GM21529 (cell line): ENCODE measurements at regions not wholly inside any gene's neighbourhood (a gene's known extent, or its start where the extent isn't known, plus 50 kb on each side); places are given as distances from the start of the nearest gene placed in this dataset.

Source experiments
- ATAC-seq: cut with Tn5 transposase; IDR thresholded peaks from one replicate; pipeline ENCODE4 v1.9.1; 2021; ENCODE audit not compliant: unreplicated experiment

- ATAC-seq = no peak
These were observed 156.7 kb downstream of the HAPSTR1 start for GRCh38 chr16:9248162-9248561.

GRCh38 chr16:9249534-9249933 lies 158.1 kb downstream of the HAPSTR1 start:
- no peak for ATAC-seq

DNA sequence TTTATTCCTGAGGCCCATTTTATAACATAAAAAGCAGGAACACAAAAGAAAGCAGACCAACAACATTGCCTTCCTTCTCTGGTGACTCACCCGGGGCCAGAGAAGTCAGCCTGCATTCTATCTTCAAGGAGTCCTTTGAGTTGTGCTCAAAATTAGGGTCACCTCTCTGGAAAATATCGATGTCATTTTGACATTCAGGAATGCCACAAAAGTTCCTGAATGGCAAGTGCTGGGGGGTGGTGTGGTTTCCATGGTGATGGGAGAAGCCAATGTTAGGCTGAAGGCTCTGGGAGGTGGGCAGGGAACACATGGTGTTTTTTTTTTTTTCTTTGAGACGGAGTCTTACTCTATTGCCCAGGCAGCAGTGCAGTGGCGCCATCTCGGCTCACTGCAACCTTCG lies 159.6 kb downstream of the HAPSTR1 start:
- no peak for ATAC-seq

GRCh38 chr16:9254863-9255262 lies 163.4 kb downstream of the HAPSTR1 start:
- no peak for ATAC-seq

DNA sequence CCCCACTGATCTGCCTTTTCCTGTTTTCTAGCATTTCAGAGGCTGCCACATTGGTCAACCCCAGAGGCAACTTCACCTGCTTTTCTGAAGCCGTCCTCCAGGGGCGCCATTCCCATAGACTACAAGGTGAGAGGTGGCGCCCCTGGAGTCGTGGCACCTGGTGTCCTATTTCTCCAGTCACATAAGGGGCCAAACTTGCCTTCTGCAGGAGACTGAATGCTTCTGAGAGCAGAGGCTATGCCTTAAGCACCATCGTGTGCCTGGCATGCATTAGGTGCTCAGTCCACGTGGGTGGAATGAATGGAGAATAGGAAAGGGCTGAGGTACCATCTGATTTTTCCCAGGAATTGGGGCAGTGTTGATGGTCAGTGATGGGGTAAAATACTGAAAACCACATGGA lies 164.8 kb downstream of the HAPSTR1 start:
- no peak for ATAC-seq

DNA sequence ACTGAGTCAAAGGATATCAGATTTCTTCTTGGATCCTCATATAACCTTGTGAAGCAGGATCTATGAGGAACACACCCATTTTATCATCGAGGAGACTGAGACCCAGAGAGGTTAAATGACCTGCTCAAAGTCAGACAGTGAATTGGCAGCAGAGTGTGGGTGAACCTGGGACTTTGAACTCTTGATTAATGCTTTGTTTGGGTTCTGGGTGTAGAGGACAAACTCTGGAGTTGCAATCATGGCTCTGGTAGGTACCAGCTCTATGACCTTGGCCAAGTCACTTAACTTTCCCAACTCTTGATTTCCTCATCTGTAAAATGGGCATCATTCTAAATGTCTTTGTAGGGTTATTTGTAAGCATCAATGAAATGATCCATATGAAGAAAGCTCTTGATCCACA lies 166.4 kb downstream of the HAPSTR1 start:
- ATAC-seq = no peak

DNA sequence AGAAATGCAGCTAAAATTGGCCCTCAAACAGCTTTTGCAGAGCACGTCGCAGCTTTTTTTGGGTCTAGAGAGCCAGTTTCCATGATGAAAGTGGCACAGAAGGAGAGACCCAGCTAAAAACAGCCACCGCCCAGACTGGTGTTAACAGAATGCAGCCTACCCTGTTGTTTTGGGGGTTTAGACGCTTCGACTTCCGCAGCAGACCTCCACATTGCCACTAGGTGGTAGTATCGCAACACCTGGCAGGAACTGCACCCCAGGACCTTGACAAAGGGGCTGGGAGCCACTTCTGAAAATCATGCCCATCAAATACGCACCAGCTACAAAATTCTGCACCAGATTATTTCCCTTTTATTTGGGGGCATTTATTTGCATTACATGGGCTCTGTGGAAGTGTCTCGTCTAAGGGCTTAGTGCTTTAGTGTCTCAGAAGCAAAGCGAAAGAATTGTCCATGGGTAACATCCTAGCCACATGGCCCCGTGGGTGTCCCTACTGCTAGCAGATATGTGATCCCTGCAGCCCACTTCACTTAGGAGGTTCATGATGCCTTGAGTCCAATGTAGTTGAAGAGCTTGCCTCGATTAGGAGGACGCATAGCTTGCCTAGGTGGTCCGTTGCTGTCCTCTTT lies 167.1 kb downstream of the HAPSTR1 start:
- ATAC-seq = no peak

DNA sequence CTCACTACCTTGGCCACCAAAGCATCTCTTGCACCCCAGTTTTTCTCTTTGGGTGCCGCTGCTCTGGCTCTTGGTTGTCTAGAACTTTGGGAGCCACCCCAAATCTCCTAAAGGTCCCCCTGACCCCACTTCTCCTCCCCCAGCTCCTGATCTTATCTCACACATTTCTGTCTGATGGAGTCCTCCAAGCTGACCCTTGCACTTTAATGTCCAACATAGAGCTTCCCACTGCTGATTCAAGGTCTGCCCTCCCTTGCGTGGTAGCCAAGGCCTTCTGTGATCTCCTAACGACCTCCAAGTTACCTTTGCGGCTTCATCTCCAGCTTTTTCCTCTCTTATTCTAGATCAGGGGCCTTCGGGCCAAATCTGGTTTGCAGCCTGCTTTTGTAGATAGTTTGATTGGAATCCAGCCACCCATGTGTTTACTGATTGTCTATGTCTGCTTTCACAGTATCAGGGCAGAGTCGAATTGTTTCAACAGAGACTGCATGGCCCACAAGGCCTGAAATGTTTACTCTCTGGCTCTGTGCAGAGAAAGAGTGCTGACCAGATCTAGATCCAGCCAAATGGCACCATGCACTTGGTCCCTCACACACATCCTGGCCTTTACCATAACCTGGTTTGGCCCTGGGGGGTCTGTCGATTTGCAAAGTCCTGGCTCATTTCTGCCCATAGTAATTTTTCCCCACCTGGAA lies 168.6 kb downstream of the HAPSTR1 start:
- no peak for ATAC-seq

- ATAC-seq = no peak
These were observed 169.2 kb downstream of the HAPSTR1 start for GRCh38 chr16:9260666-9261065.

DNA sequence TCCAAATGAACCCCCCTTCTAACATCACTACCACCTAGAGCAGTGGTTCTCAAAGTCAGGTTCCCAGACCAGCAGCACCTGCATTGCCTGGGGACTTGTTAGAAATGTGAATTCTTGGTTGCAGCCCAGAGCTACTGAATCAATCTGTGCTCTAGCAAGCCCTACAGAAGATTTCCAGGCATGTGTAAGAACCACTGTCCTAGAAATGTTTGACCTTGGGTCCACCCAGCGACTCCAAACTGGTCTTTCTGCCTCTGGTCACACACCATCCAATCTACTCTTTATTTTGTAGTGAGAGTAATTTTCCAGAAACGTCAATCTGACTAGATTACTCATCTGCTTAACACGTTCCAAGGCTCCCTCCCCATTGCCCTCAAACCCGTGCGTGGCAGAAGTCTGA lies 169.9 kb downstream of the HAPSTR1 start:
- ATAC-seq = no peak

GRCh38 chr16:9262941-9263715 lies 171.7 kb downstream of the HAPSTR1 start:
- no peak for ATAC-seq

DNA sequence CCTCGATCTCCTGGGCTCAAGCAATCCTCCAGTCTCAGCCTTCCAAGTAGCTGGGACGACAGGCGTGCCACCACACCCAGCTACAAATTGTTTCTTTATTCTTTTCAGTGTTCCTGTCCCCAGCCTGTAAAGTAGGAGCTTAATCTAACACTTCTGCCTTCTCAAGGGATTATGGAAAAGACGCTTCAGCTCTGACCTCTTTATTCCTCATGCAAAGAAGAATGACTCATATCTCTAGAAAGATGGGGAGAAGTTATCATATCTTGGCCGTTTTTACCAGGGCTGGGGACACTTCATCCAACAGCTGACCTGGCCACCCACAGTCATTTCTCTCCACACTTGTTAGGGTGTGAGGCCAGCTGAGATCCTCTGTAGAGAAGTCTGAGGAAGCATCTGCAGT lies 172.6 kb downstream of the HAPSTR1 start:
- no peak for ATAC-seq

- ATAC-seq = no peak
These were observed 177.0 kb downstream of the HAPSTR1 start for GRCh38 chr16:9268446-9268845.

- no peak for ATAC-seq
These were observed 179.0 kb downstream of the HAPSTR1 start for GRCh38 chr16:9270424-9270823.

- no peak for ATAC-seq
These were observed 179.5 kb downstream of the HAPSTR1 start for GRCh38 chr16:9270941-9271340.

DNA sequence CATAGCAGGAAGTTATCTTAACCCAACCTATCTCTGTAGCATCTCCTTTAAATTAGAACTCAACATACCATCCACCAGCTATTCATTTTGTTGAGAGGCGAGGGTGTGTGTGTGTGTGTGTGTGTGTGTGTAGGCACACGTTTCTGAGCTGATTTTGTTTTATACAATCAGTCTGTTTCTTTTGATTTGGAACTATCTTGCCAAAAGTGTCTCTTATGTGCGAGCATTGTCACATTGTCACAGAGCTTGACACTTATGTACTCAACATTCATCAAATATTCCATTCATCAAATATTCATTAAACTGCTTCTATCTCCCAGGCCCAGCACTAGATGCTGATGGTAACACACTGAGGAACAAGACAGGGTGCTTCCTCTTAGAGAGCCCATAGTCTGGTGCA lies 180.4 kb downstream of the HAPSTR1 start:
- no peak for ATAC-seq

DNA sequence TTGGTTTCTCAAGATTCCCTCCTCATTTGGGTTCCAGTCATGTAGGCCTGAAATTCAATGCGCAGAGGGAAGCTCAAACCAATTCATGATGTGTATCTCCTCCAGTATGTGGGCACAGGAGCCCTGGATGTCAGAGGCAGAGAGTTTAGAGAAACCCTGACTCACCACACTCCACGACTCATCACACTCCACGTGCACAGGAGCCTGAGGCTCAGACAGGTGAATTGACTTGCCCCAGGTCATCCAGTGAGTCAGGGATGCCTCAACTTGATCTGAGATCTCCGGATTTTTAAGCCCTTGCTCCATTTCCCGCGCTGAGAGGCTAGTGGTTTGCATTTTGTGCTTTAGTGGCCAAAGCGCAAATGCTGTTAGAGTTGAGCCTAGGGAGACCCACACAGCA lies 183.9 kb downstream of the HAPSTR1 start:
- no peak for ATAC-seq

DNA sequence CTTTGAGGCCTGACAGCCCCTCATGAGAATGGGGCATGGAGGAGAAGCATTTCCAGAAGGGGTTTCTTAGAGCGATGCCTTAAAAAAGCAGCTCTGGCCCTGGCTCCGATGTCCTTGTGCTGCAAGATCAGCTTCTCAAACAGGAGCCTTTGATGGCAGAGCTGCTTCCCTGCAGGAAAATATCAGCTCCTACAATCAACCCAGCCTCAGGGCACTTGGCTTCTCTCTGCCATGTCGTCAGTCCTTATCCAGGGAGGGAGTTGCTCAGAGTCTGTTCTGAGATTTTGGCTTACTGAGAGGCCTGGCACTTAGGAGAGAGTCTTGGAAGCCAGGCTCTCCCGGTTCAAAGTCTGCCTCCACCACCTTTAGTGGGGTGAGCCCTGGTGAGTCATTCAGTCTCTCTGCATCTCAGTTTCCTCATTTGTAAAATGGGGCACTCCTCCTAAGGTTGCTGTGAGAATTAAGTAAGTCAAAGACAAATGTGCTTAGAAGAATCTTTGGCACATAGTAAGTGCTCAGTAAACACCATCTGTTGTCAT lies 184.4 kb downstream of the HAPSTR1 start:
- no peak for ATAC-seq

GRCh38 chr16:9279291-9280068 lies 188.0 kb downstream of the HAPSTR1 start:
- ATAC-seq = no peak

GRCh38 chr16:9280069-9280466 lies 188.6 kb downstream of the HAPSTR1 start:
- ATAC-seq = no peak

DNA sequence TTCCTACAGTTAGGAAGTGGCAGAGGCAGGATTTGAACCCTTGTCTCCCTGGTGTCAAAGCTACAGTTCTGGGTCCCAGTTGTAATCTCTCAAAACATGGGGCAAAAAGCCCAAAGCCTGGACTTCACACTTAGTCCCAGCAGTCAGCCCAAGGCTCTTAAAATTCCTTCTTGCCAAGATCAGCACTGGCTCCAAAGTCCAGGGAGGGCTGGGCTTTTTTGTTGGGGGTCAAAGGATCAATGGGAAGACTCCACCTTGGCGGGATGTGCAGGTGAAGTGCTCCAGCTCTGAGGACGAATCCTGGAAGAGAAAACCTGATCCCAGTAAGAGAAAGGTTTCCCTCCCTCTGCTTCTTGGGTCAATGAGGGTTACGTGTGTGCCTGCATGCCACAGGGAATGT lies 195.5 kb downstream of the HAPSTR1 start:
- no peak for ATAC-seq
